ENCODE measurements at regions not wholly inside any gene's neighbourhood (a gene's known extent, or its start where the extent isn't known, plus 50 kb on each side); places are given as distances from the start of the nearest gene placed in this dataset.

DNA sequence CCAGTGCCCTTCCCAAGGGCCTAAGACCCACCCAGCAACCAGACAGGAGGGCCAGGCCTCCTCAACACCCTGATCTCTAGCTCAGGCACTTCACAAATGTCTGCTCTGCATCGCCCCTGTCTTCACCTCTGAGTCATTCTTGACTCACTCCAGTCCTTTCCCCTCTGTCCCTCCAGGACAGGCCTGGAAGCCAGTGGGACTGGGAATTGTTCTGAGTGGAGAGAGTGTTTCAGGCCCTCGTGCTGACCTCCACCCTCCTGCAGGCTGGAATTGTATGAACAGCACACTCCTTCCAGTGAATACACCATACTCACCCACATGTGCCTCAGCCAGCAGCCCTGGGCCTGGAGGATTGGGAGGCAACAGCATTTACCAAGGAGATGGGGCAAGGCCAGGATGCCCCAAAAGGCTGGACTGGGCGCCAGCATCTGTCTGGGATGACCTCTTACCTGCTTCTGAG lies 304.2 kb downstream of the CYP26B1 start:
- H3K23me2 ChIP-seq (ENCODE audit: low read depth, low read length): 0 out of 2 replicates have a peak, but pooled peaks cover 2% of the 10 kb centered on the region
- H2BK20ac ChIP-seq (ENCODE audit: low read length): no peak overlapping the region
- H2AK5ac ChIP-seq (ENCODE audit: low read depth, low read length): no peak overlapping the region
- no peak overlapping the region for H4K8ac ChIP-seq (ENCODE audit: extremely low read depth, insufficient read depth, low read length)
- H3K79me1 ChIP-seq (ENCODE audit: low read depth, low read length): no peaks in the 10 kb centered on the region
- H3K4me3 ChIP-seq (ENCODE audit: extremely low read depth in 1 of 4, insufficient read depth in 2 of 4, low read depth in 3 of 4, low read length in 4 of 4): no peak overlapping the region
- DNase-seq (ENCODE audit: low read depth in 1 of 2, low spot score in 2 of 2) (no peak), FAIRE-seq (no peak)
- no peak overlapping the region for H2BK12ac ChIP-seq (ENCODE audit: low read depth, low read length)
- H3K18ac ChIP-seq (ENCODE audit: extremely low read depth, low read length): no peak overlapping the region
- no peak overlapping the region for H3K56ac ChIP-seq (replicated peaks; ENCODE audit: insufficient read length, low read depth, low read length)
- no peak overlapping the region for H2BK15ac ChIP-seq (ENCODE audit: low read length)
- no peak overlapping the region for H3K23ac ChIP-seq (ENCODE audit: insufficient read length)
- ChIA-PET POLR2A (ENCODE audit: partially characterized antibody) (no interaction called here), CTCF (ENCODE audit: partially characterized antibody) (no interaction called here)
- 86% methylated on average over 3 of the region's 3 CpGs; no CpG with 5 or more reads in 1 of the 2 experiments for WGBS, 2 experiments (ENCODE audit: extremely low coverage in 1 of 2, insufficient coverage in 1 of 2, insufficient read length in 1 of 2, insufficient replicate concordance in 2 of 2, low coverage in 1 of 2, low lambda C conversion rate in 2 of 2, missing lambda C conversion rate in 1 of 2)
- H3K79me2 ChIP-seq (ENCODE audit: control insufficient read depth in 1 of 2, insufficient read depth in 2 of 2, low read length in 2 of 2): no peaks in the 10 kb centered on the region
- H2AFZ ChIP-seq (ENCODE audit: low read length): no peak overlapping the region
- H3K14ac ChIP-seq (ENCODE audit: insufficient read length): no peak overlapping the region
- H3K9ac ChIP-seq (replicated peaks in 1 of 4; ENCODE audit: extremely low read depth in 1 of 4, low read depth in 3 of 4, low read length in 3 of 4): no peak overlapping the region
- no peak overlapping the region for H2BK5ac ChIP-seq (ENCODE audit: low read depth, low read length)
- no peak overlapping the region for H3K4ac ChIP-seq (replicated peaks; ENCODE audit: insufficient read length, low read depth, low read length)
- H3K4me1 ChIP-seq (replicated peaks in 1 of 4; ENCODE audit: control insufficient read depth in 3 of 4, insufficient read depth in 4 of 4, low read length in 3 of 4): no peaks in the 10 kb centered on the region
- no peaks in the 10 kb centered on the region for H3K9me3 ChIP-seq (ENCODE audit: insufficient read depth in 2 of 2, low read depth in 1 of 2, low read length in 1 of 2)
- H4K5ac ChIP-seq (ENCODE audit: insufficient read length, low read depth, low read length): no peak overlapping the region
- no peak overlapping the region for H3K4me2 ChIP-seq (ENCODE audit: insufficient read depth in 1 of 2, low read depth in 2 of 2, low read length in 2 of 2)
- H3K27ac ChIP-seq (ENCODE audit: low read depth, low read length): no peak overlapping the region
- H3K27me3 ChIP-seq (replicated peaks in 1 of 4; ENCODE audit: control insufficient read depth in 3 of 4, extremely low read depth in 1 of 4, insufficient read depth in 3 of 4, low read length in 3 of 4): no peaks in the 10 kb centered on the region
- no peak overlapping the region for H2BK120ac ChIP-seq (replicated peaks; ENCODE audit: low read depth, low read length)
- no peaks in the 10 kb centered on the region for H4K20me1 ChIP-seq (replicated peaks in 1 of 2; ENCODE audit: control insufficient read depth in 1 of 2, insufficient read depth in 2 of 2, low read length in 2 of 2)
- no peaks in the 10 kb centered on the region for H3K36me3 ChIP-seq (ENCODE audit: control insufficient read depth in 2 of 4, insufficient read depth in 4 of 4, low read length in 3 of 4)
- H4K91ac ChIP-seq (replicated peaks; ENCODE audit: insufficient read length, low read length): no peak overlapping the region
- TF ChIP-seq YY1 (IDR thresholded peaks at IDR 0.05; ENCODE audit: low read depth, low read length) (no peak), NRF1 (IDR thresholded peaks at IDR 0.05; ENCODE audit: low read depth, low read length) (no peak), JUN (IDR thresholded peaks at IDR 0.05; ENCODE audit: low read depth, low read length) (no peak), TBP (IDR thresholded peaks at IDR 0.05; ENCODE audit: low read depth, low read length) (no peak), EZH2 (IDR thresholded peaks at IDR 0.05; ENCODE audit: low read depth, low read length, severe bottlenecking) (no peak)
- TF ChIP-seq, protein P1, sequence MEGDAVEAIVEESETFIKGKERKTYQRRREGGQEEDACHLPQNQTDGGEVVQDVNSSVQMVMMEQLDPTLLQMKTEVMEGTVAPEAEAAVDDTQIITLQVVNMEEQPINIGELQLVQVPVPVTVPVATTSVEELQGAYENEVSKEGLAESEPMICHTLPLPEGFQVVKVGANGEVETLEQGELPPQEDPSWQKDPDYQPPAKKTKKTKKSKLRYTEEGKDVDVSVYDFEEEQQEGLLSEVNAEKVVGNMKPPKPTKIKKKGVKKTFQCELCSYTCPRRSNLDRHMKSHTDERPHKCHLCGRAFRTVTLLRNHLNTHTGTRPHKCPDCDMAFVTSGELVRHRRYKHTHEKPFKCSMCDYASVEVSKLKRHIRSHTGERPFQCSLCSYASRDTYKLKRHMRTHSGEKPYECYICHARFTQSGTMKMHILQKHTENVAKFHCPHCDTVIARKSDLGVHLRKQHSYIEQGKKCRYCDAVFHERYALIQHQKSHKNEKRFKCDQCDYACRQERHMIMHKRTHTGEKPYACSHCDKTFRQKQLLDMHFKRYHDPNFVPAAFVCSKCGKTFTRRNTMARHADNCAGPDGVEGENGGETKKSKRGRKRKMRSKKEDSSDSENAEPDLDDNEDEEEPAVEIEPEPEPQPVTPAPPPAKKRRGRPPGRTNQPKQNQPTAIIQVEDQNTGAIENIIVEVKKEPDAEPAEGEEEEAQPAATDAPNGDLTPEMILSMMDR (IDR thresholded peaks at IDR 0.05; ENCODE audit: control extremely low read depth in 1 of 3, insufficient read depth in 1 of 3, low read depth in 1 of 3, low read length in 3 of 3): no peak
